ENCODE measurements at regions not wholly inside any gene's neighbourhood (a gene's known extent, or its start where the extent isn't known, plus 50 kb on each side); places are given as distances from the start of the nearest gene placed in this dataset.

DNA sequence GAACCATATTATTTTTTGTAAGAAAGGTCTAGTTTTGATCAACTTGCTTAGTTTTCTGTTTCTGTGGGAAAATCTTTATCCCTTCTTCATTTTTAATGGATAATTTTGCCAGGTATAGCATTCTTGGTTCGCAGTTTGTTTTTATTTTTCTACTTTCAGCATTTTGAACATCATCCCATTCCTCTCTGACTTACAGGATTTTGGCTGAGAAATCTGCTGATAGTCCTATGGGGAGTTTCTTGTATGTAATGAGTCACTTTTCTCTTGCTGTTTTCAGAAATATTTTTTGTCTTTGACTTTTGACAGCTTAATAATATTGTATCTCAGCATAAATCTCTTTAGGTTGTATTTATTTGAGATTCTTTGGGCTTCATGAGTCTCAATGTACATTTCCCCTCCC, 389.1 kb downstream of the PBX1 start (continued):
- TF ChIP-seq, protein P1, sequence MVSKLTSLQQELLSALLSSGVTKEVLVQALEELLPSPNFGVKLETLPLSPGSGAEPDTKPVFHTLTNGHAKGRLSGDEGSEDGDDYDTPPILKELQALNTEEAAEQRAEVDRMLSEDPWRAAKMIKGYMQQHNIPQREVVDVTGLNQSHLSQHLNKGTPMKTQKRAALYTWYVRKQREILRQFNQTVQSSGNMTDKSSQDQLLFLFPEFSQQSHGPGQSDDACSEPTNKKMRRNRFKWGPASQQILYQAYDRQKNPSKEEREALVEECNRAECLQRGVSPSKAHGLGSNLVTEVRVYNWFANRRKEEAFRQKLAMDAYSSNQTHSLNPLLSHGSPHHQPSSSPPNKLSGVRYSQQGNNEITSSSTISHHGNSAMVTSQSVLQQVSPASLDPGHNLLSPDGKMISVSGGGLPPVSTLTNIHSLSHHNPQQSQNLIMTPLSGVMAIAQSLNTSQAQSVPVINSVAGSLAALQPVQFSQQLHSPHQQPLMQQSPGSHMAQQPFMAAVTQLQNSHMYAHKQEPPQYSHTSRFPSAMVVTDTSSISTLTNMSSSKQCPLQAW (CRISPR knock-in tag; IDR thresholded peaks at IDR 0.05) = no peak
- no peak for TF ChIP-seq ZNF562 (CRISPR knock-in tag; IDR thresholded peaks at IDR 0.05; ENCODE audit: borderline replicate concordance)
- no peak for TF ChIP-seq SYNCRIP (IDR thresholded peaks at IDR 0.05; ENCODE audit: insufficient read depth, low read depth, low read length)
- no peak for TF ChIP-seq HOXA9 (CRISPR knock-in tag; IDR thresholded peaks at IDR 0.05; ENCODE audit: borderline replicate concordance)
- TF ChIP-seq, protein P2, sequence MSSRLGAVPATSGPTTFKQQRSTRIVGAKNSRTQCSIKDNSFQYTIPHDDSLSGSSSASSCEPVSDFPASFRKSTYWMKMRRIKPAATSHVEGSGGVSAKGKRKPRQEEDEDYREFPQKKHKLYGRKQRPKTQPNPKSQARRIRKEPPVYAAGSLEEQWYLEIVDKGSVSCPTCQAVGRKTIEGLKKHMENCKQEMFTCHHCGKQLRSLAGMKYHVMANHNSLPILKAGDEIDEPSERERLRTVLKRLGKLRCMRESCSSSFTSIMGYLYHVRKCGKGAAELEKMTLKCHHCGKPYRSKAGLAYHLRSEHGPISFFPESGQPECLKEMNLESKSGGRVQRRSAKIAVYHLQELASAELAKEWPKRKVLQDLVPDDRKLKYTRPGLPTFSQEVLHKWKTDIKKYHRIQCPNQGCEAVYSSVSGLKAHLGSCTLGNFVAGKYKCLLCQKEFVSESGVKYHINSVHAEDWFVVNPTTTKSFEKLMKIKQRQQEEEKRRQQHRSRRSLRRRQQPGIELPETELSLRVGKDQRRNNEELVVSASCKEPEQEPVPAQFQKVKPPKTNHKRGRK (CRISPR knock-in tag; IDR thresholded peaks at IDR 0.05) = no peak
- TF ChIP-seq KDM5B (CRISPR knock-in tag; IDR thresholded peaks at IDR 0.05; ENCODE audit: borderline replicate concordance) = no peak
- TF ChIP-seq CHD4 (IDR thresholded peaks at IDR 0.05; ENCODE audit: borderline replicate concordance, low read length) = no peak
- TF ChIP-seq MTA1 (CRISPR knock-in tag; IDR thresholded peaks at IDR 0.05; ENCODE audit: borderline replicate concordance) = no peak

DNA sequence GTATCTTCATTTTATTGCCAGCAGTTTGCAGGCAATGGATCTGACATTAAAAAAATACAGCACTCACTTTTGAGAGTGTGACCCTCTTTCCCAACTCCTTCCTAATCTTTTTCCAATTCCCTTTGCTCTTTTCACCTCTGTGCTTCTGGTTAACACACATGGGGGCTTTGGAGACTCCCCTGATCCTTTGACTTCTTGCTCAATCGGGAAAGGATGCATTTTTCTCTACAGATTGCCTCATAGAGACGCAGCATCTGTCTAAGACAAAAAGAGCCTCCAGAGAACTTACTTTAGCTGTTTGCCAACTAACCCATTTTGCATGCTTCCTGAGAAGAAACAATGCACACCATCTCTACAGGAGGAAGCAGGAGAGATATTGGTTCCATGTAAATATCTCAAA, 378.3 kb downstream of the PBX1 start:
- intact Hi-C loops (cut with micrococcal nuclease; ENCODE audit: unreplicated experiment) (no loop called here), in situ Hi-C loops (cut with HindIII; ENCODE audit: extremely low pct_ligation_motif_present, low pct_unique_long_range_greater_than_20kb) (no loop called here)
- no peaks in the 10 kb centered on the region for H3K4me1 ChIP-seq (ENCODE audit: insufficient read depth, low read length)
- CTCF ChIA-PET (ENCODE audit: low intra/inter-chr PET ratio, low total read pairs) = no interaction called here
- no peak overlapping the region for H3K9ac ChIP-seq (ENCODE audit: insufficient read depth, low read depth, low read length)
- TF ChIP-seq ZSCAN12 (CRISPR knock-in tag; IDR thresholded peaks at IDR 0.05) (no peak), GATAD2A (CRISPR knock-in tag; IDR thresholded peaks at IDR 0.05) (no peak)
- no peaks in the 10 kb centered on the region for H3K27me3 ChIP-seq (ENCODE audit: control insufficient read depth in 1 of 2, insufficient read depth in 2 of 2, low read length in 2 of 2)
- WGBS (ENCODE audit: low lambda C conversion rate) = 4% methylated on average over 2 of the region's 2 CpGs
- no peaks in the 10 kb centered on the region for H3K79me2 ChIP-seq (ENCODE audit: insufficient read depth, low read length)
- no peaks in the 10 kb centered on the region; the same call in 1 of the 2 replicates for H3K9me3 ChIP-seq (ENCODE audit: low read length)
- H3K27ac ChIP-seq (ENCODE audit: extremely low read length, insufficient read depth, low read length) = no peak overlapping the region
- no peak overlapping the region for H3K4me3 ChIP-seq (replicated peaks in 1 of 3; ENCODE audit: insufficient read depth in 1 of 3, low read depth in 2 of 3, low read length in 3 of 3)
- H4K20me1 ChIP-seq (ENCODE audit: insufficient read depth, low read length) = no peaks in the 10 kb centered on the region
- H3K4me2 ChIP-seq (ENCODE audit: low read depth, low read length) = no peak overlapping the region
- DNase-seq (ENCODE audit: low spot score) (no peak), FAIRE-seq (no peak), ATAC-seq (no peak)
- BruUV-seq (replicated peaks) = no TSS peak
- no peaks in the 10 kb centered on the region for H3K36me3 ChIP-seq (replicated peaks in 1 of 2; ENCODE audit: control insufficient read depth in 1 of 2, insufficient read depth in 2 of 2, low read length in 2 of 2)
- POLR2A ChIA-PET = no interaction called here
- H2AFZ ChIP-seq (ENCODE audit: low read length) = no peak overlapping the region
